Erythroblast (primary cell): ENCODE measurements at regions not wholly inside any gene's neighbourhood (a gene's known extent, or its start where the extent isn't known, plus 50 kb on each side); places are given as distances from the start of the nearest gene placed in this dataset.
"Not testable (repeated sequence)": the region's sequence is repeated elsewhere in the genome, so short reads cannot be mapped to it uniquely, and the experiment has no call there.

Source experiments
- DNase-seq, 2 experiments: peaks; one replicate each; lab custom pipeline; 2025; lab: John Stamatoyannopoulos, UW
- GATA1 ChIP-seq: IDR thresholded peaks from 2 replicates; pipeline ENCODE4 v1.6.1; 2011; ENCODE audit warnings: low read depth, mild to moderate bottlenecking, control low read depth, low read length, moderate library complexity
- POLR2A ChIP-seq: IDR thresholded peaks from 2 replicates; pipeline ENCODE4 v1.6.1; 2011; ENCODE audit warnings: mild to moderate bottlenecking, low read length

DNA sequence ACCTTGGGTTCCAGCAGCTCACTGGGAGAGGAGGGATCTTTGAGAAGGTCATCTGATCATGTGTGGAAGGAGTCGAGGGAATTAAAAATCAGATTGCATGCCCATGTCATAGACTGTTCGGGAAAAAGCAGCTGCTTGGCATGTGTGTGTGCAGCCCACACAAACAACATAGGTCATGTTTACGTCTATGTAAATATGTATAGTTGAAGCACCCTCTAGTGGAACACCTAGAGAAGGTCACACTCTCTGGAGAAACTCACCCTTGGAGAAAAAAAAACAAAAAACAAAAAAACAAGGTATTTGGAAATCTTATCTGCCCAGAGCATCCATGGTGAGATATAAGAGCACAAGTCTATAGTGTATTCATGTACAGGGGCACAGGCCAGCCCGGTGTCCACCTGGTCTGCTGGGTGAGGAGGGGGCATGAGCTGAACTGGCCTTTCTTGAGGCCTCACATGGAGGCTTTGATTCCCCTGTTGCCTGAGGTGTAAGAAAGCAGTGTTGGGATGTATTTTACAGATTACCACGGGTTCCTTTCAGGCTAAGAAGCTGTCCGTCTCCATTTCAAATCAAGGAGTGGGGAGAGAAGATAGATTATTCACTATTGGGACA is 98.0 kb downstream of the NPY start:
- peak in 1 of 2 experiments; percentile 3 for DNase-seq
- TF ChIP-seq GATA1 (no peak), POLR2A (no peak)

DNA sequence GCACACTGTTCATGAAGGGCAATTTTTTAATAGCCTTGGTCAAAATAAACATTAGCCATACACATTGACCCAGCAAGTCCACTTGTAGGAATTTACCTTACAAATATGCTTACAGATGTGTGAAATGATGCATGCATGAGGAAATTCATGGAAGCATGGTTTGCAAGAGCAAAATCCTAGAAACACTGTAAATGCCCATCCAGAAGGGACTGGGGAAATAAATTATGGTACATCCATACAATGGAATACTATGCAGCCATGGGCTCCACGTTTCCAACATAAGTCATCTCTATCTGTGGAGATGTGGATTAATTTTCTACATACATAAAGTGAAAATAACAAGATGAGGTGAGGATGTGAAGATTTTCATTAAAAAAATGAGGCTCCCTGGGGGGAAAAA is 99.1 kb downstream of the NPY start:
- TF ChIP-seq POLR2A (no peak), GATA1 (no peak)
- no peak for DNase-seq

DNA sequence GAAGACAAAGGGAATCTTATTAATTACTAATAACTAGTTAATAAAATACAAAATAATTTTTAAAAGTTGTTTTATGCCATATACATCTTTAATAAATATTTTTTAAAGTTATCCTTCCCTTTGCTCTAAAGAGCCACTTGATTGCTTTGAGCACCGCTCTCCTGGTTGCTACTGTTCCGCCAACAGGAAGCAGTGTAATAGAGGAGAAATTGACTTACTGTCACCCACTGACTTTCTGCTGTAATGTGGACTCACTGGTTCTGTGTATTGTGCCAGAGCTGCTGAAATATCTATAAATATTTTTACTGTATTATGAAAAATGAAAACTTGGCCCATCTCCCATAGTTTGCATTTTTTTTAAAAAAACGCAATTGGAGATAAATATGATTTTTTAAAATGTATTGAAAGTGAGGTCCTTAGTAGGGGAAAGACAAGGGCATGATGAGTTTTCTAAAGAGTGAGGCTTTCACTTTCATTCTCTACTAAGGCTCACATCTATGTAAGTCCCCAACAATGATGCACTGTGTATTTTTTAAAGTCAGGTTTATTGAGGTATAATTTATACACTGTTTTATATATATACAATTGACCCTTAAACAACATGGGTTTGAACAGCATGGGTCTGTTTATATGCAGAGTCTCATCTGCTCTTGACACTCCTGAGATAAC is 100.5 kb downstream of the NPY start:
- no peak for DNase-seq
- TF ChIP-seq POLR2A (no peak), GATA1 (no peak)

DNA sequence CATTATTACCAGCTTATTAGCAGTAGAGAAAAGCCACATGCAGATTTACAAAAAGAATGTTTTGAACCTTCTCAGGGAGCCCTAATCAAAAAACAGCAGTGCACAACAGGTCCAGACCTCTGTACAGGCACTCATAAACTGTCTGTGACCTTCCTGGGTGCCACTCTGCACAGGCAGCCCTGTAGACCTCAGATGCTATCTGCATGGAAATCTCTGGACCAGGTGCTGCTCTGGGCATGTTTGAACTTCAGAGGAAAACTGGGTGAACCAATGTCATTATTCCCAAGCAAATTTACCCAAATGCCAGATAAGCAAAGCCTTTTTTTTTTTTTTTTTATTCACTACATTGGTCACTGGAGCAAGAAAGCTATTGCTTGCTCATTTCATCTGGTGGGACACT is 104.2 kb downstream of the NPY start:
- TF ChIP-seq GATA1 (no peak), POLR2A (no peak)
- no peak for DNase-seq

DNA sequence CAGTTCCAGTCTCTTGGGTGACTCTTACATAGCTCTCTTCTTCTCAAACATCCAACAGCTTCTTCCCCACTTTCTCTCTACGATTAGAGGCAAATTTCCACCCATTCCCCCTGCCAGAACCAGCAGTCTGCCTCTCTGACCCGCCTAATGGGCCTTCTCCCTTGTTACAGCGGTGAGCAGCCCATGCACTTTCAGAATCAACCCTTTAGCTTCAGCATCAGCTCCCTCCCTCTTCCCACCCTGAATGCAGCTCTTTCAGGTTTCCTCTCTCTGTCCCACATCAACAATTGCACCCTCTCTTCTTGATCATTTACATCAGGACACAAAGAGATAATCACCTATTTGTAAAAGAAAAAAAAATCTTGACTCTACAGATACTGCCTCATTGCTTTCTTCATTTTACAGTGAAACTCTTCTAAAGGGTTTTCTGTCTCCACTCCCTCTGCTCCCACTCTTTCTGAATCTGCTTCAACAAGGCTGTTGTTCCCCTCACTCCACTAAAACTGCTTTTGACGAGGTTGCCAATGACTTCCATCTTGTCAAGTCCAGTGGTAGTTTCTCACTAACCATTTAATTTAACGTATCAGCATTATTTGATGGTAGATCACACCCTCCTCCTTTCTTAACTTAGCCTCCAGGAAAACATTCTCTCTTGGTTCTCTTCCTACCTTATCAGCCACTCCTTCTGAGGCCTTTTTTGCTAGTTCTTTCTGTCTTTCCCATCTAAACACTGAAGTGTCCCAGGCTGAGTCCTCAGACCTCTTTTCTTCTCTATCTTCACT is 106.6 kb downstream of the NPY start:
- no peak for DNase-seq
- TF ChIP-seq POLR2A (no peak), GATA1 (no peak)

DNA sequence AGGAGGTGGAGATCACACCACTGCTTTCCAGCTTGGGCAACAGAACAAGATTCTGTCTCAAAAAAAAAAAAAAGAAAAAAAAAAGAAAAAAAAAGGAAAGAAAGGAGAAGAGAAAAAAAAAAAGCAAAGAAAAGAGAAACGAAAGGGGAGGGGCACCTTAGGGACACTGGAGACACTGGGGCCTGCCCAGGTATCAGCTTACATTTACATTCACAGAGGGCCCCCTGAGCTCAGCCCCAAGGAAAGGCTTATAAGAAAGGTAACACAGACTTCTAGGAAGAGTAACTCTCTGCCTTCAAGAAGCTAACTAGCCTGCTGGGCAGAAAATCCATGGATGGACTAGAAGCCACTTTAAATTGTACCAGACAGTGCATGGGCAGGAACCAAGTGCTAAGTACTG is 108.8 kb downstream of the NPY start:
- no peak for DNase-seq
- TF ChIP-seq POLR2A (no peak), GATA1 (no peak)

DNA sequence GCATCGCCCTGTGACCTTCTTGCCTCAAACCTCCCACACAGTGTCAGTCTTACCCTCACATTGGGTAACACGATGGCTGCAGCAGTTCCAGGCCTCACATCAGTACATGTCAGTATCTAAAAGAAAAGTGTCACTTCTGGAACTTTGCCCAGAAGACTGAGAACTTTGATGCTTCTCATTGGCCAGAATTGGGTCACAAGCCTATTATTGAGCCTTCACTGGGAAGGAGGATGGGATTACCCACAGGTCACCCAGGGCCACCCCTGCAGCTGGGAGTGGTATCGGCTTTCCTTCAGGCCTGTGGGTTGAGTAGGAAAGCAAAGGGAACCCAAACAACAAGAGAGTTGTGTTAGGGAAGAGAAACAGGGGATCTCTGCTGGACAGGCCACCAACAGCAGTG is 111.5 kb downstream of the NPY start:
- TF ChIP-seq POLR2A (no peak), GATA1 (no peak)
- DNase-seq: no peak

DNA sequence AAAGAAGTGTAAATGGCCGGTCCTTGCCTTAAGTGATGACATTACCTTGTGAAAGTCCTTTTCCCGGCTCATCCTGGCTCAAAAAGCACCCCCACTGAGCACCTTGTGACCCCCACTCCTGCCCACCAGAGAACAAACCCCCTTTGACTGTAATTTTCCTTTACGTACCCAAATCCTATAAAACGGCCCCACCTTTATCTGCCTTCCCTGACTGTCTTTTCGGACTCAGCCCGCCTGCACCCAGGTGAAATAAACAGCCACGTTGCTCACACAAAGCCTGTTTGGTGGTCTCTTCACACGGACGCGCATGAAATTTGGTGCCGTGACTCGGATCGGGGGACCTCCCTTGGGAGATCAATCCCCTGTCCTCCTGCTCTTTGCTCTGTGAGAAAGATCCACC is 112.4 kb downstream of the NPY start:
- DNase-seq: not testable (repeated sequence)

DNA sequence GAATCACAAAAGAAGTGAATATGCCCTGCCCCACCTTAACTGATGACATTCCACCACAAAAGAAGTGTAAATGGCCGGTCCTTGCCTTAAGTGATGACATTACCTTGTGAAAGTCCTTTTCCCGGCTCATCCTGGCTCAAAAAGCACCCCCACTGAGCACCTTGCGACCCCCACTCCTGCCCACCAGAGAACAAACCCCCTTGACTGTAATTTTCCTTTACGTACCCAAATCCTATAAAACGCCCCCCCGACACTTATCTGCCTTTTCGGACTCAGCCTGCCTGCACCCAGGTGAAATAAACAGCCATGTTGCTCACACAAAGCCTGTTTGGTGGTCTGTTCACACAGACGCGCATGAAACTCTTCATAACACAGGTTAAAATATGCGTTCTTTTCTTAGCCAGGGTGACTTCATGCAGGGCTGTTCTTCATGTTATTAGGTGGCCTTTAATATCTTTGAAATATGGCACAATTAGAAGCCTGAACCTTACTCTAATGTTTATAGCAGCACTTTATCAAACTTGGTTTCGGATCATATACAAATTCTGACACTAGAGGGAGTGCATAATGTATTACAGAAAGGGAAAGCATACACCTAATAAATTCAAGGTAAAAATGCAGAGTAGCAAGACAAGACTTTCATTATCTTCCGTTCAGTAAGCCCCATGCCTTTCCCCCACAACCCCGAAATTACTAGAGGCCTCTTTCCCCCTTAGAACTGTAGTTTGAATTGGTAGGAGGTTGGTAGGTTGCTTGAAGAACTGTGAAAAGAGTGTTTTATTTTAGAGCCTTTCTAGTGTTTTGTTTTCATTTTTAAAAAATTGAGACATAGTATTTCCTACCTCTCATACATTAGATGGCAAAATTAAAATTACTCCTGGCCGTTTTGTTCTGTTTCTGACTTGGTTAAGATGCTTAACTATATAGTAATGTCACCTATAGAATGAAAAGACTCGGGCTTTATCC is 117.9 kb downstream of the NPY start:
- TF ChIP-seq POLR2A: no peak
- TF ChIP-seq GATA1: no peak
- peak; percentile 3 to 4 for DNase-seq

DNA sequence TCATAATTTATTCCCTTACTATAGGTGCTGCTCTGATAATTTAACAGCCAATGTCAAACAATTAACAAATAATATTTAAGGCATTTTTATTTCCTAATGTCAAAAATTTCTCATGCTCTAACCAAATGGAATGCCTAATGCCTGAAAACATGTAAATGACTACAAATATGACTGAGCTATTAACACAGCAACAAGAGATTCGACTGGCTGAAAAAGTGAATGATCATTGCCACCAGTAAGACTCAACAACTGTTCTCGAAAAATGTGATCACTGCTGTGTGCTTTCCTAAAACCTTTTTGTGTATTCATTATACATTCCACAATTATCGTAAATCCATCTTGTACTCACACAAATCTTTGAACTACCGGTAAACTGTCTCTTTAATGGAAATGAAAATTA is 118.7 kb downstream of the NPY start:
- no peak for DNase-seq
- no peak for TF ChIP-seq POLR2A
- TF ChIP-seq GATA1: no peak

DNA sequence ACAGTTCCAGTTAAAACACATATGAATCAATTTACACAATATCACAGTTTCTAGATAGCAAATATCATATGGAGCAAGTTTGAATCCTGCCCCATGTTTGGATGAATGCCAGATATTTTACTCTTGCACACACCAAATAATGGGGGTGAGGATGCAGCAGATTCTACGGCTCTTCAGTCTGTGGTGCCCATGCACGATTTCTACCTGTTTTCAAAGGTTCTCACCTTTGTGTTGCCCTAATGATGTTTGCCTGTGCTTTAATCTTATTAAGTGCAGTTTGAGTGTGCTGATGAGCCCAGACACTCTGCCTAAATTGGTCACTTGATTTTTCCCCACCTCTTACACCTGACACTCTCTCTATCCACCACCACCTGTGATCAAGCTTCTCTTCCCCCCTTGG is 119.6 kb downstream of the NPY start:
- DNase-seq: no peak
- TF ChIP-seq GATA1: no peak
- no peak for TF ChIP-seq POLR2A

DNA sequence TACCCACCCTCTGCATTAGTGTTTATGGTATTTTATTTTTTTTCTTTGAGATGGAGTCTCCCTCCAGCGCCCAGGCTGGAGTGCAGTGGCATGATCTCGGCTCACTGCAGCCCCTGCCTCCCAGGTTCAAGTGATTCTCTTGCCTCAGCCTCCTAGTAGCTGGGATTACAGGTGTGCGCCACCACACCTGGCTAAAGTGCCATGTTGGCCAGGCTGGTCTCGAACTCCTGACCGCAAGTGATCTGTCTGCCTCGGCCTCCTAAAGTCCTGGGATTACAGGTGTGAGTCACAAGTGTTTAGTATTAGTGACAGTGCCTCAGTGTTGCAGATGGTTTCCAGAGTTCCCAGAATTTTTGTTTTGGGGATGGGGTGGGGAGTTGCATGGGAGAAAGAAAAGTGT is 120.3 kb downstream of the NPY start:
- no peak for TF ChIP-seq POLR2A
- no peak for TF ChIP-seq GATA1
- DNase-seq: no peak

DNA sequence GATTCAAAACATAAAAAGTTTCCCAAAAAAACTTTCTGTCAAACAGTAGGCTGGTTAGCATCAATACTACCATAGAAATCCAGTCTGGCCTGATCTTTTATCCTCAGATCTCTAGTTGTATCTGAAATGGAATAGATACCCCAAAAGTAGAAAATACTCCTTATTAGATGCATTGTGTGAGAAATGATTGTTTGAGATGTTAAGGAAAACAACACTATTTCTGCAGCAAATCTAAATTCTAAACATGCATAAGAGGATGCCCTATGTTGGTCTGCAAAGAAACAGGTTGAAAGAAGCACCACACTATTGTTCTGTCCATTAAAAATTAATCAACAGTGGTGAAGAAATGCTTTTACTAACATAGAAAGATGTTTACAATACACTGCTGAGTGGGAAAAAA is 121.0 kb downstream of the NPY start:
- no peak for DNase-seq
- TF ChIP-seq POLR2A: no peak
- no peak for TF ChIP-seq GATA1
